SK-N-MC (cell line): ENCODE measurements at regions not wholly inside any gene's neighbourhood (a gene's known extent, or its start where the extent isn't known, plus 50 kb on each side); places are given as distances from the start of the nearest gene placed in this dataset.

Experiments
- EZH2 ChIP-seq: fragments of 200-600 bp; sonication (generic); IDR thresholded peaks from one replicate; pipeline ENCODE4 v1.6.1; 2017; ENCODE audit warnings: antibody characterized with exemption
- FOXP2 ChIP-seq: optimal IDR thresholded peaks from 2 replicates; pipeline ENCODE3; 2011; ENCODE audit warnings: mild to moderate bottlenecking, moderate library complexity; ENCODE audit not compliant: insufficient read depth; ENCODE audit errors: extremely low read length, control extremely low read depth
- POLR2AphosphoS5 ChIP-seq: IDR thresholded peaks from 2 replicates; pipeline ENCODE4 v1.6.1; 2012; ENCODE audit warnings: mild to moderate bottlenecking, low read depth, low read length, borderline replicate concordance

DNA sequence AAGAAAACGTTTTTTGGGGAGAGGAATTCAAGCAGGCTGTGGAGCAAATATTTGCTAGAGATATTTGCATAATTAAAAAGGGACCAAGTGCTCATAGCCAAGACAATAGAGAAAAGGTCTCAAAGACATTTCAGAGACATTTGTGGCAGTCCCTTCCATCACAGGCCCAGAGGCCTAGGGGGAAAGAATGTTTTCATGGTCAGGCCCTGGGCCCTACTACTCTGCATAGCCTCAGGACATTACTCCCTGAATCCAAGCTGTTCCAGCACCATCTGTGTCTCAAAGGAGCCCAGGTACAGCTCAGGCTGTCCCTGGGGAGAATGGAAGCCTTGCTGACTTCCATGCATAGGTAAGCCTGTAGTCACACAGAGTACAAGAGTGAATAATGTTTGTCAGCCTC lies 113.0 kb upstream of the KIF2A start:
- TF ChIP-seq EZH2 (no peak), POLR2AphosphoS5 (no peak), FOXP2 (no peak)
